Hypothalamus (tissue), 51 donors: ENCODE measurements at regions not wholly inside any gene's neighbourhood (a gene's known extent, or its start where the extent isn't known, plus 50 kb on each side); places are given as distances from the start of the nearest gene placed in this dataset.
A peak's percentile ranks its signal among the peaks of the same experiment; 100 is the strongest.
"Not testable (repeated sequence)": the region's sequence is repeated elsewhere in the genome, so short reads cannot be mapped to it uniquely, and the experiment has no call there.

Experiments
- DNase-seq, 51 donors: peaks; one replicate each; lab custom pipeline; 2025; lab: John Stamatoyannopoulos, UW

DNA sequence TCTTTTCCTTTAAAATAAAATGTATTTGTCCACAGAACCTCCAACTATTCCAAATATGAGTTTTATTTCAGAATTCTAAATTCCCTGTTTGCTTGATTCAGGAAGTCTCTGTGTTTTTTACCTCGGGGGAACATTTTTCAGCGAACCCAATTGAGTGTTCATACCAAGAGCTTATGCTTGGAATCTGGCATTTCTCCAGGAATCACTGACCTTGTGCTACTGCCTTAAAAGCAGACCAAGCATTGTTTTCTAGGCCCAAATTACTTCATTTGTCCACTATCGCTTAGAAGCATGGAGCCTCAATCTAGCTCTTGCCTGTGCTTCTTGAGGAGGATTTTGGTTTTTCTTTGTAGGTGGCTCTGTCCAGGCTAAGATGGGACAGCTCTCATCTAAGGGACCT, 59.4 kb downstream of the EBLN1 start:
- DNase-seq, result no peak

DNA sequence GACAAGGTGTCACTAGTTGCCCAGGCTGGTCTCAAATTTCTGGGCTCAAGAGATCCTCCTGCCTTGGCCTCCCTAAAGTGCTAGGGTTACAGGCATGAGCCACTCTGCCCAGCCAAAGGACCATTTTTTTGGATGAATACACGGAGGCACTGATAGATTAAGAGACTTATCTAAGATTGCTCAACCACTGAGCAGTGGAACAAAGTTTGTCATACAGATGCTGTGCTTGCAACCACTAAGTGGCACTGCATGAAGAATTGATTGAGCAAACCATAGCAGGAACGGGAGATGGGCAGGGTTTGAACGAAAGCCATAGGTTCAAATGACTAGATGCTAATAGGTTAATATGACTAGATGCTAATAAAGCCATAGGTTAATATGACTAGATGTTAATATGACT, 61.1 kb downstream of the EBLN1 start:
- DNase-seq, result no peak

DNA sequence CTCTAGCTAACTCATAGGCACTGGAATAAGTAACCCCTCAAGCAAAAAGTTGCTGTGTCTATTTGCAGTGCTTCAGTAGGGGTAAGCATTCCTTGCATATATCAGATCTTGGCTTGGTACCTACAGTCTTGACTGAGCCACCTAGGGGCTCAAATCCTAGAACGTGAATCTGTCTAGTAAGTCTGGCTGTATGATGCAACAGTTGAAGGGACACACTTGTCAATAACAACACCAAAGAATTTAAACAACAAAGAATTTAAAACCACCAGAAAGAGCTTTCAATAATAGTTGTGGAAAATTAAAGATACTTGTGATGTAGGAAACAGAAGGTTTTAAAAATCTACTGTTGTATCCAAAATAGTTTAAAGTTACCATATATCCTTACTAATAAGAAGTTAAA, 65.4 kb downstream of the EBLN1 start:
- no peak for DNase-seq

DNA sequence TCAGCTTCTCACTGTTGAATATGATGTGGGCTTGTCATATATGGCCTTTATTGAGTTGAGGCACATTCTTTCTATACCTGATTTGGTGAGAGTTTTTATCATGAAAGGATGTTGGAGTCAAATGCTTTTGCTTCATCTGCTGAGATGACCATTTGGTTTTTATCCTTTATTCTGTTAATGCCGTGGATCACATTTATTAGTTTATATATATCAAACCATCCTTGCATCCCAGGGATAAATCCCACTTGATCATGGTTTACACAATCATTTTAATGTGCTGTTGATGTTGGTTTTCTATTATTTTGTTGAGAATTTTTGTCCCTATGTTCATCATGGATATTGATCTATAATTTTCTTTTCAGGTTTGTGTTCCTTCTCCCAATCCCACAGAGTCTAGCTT, 67.0 kb downstream of the EBLN1 start:
- DNase-seq, result no peak

DNA sequence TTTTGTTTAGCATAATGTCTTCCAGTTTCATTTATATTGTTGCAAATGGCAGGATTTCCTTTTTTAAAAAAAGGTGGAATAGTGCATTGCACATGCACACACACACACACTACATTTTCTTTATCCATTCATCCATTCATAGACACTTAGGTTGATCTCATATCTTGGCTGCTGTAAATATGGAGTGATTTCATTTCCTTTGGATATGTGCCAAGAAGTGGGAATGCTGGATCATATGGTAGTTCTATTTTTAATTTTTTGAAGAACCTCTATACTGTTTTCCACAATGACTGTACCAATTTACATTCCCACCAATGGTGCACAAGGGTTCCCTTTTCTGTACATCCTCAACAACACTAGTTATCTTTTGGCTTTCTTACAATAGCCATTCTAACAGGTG, 68.9 kb downstream of the EBLN1 start:
- DNase-seq, result no peak

DNA sequence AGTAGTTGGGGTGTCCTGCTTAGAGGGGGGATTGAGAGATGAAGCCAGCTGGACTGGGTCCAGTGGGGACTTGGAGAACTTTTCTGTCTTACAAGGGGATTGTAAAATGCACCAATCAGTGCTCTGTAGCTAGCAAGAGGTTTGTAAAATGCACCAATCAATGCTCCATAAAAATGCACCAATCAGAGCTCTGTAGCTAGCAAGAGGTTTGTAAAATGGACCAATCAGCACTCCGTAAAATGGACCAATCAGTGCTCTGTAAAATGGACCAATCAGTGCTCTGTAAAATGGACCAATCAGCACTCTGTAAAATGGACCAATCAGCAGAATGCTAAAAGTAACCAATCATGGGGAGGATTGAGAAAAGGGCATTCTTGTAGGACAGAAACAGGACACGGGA, 71.9 kb downstream of the EBLN1 start:
- DNase-seq, result not testable (repeated sequence)

DNA sequence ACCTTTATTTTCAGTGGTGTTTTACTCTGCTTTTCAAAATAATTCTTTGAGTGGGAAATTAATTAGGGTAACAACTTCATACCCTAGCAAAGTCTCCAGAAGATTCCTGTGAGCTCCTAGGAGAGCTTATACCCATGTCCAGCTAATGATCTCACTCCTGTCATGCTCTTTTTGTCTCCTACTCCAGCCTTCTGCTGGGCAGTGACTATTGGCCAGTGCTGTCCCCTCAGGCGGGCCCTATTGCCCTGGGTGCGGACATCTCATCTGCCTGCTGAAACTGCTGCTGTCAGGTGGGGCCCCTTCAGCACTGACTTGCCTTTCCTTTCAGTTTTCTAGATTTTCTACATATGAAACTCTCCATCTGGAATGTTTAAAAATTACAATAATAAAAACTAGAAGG, 80.3 kb downstream of the EBLN1 start:
- DNase-seq, result peak in 6 of 51 donors; percentile 1 to 43 (median 6)

DNA sequence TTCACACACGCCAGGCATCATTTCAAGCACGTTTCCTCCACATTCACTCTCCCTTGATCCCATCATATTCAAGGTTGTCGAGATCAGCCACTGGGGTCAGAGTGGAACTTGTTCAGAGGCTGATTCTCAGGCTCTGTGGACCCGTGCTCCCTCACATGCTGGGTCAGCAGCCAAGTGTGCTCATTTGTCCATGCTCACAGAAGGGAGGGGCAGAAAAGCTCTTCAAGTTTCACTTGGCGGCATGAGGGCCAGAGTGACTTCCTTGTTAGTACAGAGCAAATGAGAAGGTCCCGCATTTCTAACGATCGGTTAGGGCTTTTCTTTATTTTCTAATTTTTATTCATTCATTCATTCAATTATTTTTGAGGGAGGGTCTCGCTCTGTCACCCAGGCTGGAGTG, 82.2 kb downstream of the EBLN1 start:
- no peak for DNase-seq

DNA sequence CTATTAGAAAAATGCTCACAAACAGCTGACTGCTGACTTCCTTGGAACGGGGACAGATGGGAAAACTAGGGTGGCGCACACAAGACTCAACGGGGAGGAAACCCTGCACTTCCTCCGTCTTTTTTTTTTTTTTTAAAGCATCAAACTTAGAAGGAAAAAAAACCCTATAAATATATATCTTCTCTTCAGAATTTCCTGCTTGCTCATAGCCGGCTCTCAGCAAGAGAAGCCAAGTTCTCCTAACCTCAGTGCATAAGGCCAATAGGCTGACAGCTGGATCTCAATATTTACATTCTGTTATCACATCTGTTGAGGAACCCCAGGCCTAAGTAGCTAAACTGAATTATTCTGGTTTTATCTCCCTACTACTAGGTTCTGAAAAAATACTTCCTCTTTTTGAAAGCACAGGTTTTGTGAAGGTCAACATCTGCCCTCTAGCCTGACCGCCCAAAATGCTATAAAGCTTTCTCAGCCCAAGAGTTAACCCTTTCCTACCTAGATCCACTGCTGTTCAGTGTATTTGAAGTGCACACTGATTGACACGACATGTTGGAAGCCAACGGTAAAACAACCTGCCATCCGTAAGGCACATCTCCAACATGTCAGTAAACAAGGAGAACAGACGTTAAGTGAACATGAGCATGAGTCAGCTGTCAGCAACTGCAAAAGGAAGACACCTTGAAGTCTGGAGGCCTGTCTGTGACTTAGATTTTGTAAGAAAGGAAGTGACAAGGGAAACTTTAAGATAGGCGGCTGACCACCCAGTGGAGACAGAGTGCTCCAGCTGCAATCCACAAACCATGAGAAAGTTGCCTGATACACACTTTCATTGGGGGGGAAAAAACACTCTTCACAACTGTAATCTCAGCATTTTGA, 83.8 kb downstream of the EBLN1 start:
- no peak for DNase-seq

DNA sequence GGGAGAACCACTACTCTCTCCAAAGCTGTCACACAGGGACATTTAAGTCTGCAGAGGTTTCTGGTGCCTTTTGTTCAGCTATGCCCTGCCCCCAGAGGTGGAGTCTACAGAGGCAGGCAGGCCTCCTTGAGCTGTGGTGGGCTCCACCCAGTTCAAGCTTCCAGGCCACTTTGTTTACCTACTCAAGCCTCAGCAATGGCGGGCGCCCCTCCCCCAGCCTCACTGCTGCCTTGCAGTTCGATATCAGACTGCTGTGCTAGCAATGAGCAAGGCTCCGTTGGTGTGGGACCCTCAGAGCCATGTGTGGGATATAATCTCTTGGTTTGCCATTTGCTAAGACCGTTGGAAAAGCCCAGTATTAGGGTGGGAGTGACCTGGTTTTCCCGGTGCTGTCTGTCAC, 87.0 kb downstream of the EBLN1 start:
- DNase-seq, result not testable (repeated sequence)

DNA sequence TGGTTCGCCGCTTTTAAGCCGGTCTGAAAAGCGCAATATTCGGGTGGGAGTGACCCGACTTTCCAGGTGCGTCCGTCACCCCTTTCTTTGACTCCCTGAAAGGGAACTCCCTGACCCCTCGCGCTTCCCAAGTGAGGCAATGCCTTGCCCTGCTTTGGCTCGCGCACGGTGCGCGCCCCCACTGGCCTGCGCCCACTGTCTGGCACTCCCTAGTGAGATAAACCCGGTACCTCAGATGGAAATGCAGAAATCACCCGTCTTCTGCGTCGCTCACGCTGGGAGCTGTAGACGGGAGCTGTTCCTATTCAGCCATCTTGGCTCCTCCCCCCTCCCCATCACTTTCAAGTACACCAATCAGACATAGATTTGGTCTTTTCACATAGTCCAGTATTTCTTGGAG, 88.2 kb downstream of the EBLN1 start:
- DNase-seq, result not testable (repeated sequence)

DNA sequence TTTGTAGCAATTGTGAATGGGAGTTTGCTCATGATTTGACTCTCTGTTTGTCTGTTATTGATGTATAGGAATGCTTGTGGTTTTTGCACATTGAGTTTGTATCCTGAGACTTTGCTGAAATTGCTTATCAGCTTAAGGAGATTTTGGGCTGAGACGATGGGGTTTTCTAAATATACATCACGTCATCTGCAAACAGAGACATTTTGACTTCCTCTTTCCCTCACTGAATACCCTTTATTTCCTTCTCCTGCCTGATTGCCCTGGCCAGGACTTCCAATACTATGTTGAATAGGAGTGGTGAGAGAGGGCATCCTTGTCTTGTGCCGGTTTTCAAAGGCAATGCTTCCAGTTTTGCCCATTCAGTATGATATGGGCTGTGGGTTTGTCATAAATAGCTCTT, 96.6 kb downstream of the EBLN1 start:
- DNase-seq, result not testable (repeated sequence)

DNA sequence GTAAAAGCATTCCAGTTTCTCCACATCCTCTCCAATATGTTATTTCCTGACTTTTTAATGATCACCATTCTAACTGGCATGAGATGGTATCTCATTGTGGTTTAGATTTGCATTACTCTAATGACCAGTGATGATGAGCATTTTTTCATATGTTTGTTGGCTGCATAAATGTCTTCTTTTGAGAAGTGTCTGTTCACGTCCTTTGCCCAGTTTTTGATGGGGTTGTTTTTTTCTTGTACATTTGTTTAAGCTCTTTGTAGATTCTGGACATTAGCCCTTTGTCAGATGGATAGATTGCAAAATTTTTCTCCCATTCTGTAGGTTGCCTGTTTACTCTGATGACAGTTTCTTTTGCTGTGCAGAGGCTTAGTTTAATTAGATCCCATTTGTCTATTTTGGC, 97.7 kb downstream of the EBLN1 start:
- not testable (repeated sequence) for DNase-seq

DNA sequence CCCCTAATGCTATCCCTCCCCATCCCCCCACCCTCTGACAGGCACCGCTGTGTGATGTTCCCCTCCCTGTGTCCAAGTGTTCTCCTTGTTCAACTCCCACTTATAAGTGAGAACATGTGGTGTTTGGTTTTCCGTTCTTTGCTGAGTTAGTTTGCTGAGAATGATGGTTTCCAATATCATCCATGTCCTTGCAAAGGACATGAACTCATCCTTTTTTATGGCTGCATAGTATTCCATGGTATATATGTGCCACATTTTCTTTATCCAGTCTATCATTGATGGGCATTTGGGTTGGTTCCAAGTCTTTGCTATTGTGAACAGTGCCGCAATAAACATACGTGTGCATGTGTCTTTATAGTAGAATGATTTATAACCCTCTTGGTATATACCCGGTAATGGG, 98.2 kb downstream of the EBLN1 start:
- not testable (repeated sequence) for DNase-seq

DNA sequence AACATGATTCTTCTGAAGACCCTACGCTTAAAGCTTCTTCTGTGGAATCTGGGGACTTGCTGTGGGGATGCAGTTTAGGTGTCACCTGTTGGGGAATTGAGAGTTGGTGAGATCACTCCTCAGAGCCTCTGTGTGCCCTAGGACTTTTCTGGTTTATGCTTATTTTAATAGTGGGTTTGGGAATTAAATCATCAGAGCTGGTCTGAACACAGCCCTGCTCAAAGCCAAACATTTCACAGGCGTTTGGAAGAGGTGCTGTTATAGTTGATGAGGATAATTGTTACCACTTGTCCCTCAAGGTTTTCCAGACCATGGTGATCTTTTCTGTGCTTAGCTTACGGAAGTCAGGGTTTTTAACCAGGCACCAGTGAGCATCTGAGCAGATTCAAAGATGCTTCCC, 106.1 kb downstream of the EBLN1 start:
- DNase-seq, result no peak

DNA sequence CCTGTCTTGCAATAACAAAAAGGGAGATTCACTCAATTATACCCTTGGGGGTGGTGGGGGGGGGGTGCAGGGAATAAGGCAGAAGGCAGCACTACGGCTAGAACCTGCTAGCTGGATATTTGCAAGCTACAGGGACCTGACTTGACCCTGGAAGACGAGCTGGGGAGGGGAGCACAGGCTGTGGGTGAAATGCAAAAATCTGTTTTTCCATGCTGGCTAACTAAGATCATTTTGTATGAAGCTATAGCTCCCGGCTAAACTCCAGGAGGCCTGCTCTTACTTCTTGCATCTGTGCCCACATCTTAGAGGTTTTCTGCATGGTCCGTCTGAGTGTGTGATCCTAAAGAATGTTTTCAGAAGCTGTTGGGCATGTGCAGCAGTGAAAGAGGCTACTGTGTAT, 106.6 kb downstream of the EBLN1 start:
- no peak for DNase-seq

DNA sequence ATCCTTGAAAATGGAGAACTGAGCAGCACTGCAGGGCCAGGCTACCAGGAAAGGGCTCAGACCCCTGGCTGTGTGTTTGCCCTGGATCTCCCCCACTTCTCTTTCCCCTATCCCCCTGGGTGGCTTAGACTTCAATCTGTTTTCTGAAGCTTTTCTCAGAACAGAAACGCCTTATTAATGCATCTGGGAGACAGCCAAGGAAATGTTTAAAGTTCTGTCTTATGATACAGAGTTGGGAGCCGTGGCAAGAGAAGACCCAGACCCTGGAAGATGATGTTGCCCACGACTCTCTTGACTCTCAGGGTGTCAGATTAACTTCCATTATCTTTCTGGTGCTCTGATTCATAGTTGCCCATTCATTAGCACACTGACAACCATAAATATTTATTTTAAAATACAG, 107.1 kb downstream of the EBLN1 start:
- DNase-seq, result no peak

DNA sequence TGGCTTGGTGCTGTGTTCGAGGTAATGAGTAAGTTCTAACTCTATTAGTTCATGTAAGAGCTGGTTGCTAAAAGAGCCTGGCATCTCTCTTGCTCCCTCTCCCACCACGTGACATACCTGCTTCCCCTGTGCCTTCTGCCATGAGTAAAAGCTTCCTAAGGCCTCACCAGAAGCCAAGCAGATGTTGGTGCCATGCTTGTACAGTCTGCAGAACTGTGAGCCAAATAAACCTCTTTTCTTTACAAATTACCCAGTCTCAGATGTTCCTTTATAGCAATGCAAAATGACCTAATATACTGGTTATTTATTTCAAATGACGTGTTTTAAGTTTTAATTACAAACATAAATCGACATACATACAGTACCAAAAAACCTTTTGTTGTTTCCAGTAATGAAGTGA, 101.7 kb upstream of the DNAJC1 start:
- DNase-seq, result no peak

DNA sequence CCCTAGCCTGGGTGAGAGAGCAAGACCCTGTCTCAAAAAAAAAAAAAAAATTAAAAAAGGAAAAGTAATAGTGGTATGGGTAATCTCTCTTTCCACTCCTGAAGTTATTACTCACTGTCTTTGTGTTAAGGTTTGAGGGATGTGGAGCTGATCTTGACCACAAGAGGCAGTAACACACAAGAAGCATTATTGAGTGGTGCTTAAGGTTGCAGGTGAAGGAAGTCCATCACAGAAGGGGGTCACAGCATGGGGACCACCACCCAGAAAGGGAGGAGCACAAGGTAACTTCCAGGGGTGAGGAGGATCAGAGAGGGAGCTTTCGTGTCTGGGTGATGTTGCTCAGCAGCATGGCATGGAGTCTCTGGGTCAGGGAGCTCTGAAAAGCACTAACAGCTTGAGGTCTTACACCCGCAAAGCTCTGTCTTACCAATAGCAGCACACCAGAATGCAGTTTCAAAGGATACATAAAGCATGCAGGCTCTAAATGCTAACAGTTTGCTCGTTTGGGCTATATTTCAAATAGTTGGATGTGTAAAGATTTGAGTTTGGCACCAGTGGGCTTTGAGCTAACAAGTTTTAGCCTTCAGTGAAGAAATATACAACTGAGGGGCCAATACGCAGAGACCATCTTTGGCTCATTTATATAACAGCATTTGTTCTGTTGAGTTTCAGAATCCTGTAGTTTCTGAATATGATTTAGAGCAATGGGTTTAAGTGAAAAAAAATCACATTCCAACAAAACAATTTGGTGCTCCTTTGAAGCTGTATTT, 100.4 kb upstream of the DNAJC1 start:
- no peak for DNase-seq

DNA sequence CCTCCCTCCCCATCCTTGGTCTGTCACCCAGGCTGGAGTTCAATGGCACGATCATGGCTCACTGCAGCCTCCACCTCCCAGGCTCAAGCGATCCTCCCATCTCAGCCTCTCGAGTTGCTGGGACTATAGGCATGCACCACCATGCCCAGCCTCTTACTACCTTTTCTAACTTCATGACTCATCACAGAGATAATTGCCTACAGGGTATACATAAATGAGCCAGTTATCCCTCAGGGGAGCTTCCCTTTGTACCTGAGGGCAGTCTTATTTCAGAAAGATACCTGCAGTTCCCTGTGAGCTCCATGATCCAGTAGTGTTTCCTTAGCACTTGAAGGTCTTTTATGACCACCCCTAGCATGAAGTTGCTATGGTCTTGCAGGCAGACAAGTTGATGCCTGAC, 94.2 kb upstream of the DNAJC1 start:
- DNase-seq, result no peak

DNA sequence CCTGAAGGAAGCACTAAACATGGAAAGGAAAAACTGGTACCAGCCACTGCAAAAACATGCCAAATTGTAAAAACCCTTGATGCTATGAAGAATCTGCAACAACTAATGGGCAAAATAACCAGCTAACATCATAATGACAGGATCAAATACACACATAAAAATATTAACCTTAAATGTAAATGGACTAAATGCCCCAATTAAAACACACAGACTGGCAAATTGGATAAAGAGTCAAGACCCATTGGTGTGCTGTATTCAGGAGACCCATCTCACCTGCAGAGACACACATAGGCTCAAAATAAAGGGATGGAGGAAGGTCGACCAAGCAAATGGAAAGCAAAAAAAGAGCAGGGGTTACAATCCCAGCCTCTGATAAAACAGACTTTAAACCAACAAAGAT, 87.7 kb upstream of the DNAJC1 start:
- not testable (repeated sequence) for DNase-seq

DNA sequence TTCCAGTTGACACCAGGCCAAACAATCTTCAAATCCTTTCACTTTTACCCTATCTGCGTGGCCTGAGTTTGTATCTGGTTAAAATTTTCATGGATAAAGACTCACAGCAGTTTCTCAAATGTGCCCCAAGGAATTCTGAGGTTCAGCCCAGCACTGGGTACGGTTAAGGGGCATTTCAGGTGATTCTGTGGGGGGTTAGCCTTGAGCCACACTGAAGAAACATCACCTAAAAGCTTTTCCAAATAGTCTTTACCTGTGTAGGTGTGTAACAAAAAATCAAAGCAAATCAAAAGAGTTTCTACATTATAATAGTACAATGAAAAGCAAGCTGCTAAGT, 83.8 kb upstream of the DNAJC1 start:
- no peak for DNase-seq
